HCT116 (cell line): ENCODE measurements at regions not wholly inside any gene's neighbourhood (a gene's known extent, or its start where the extent isn't known, plus 50 kb on each side); places are given as distances from the start of the nearest gene placed in this dataset.

Experiments
- ATAC-seq: fragments of 200-7000 bp; cut with Tn5 transposase; 2 replicates; pipeline ENCODE4 v1.9.1; 2020; ENCODE audit warnings: mild to moderate bottlenecking, moderate library complexity
- BruUV-seq: library from RNA; stranded (reverse); fragments of 400-500 nt; replicated peaks from 2 replicates; lab custom pipeline; 2021; lab: Mats Ljungman, UMichigan
- CTCF ChIA-PET: fragments of 300-600 bp; sonication (Branson Sonifier 250); formaldehyde crosslinking; loops from one replicate; lab custom pipeline; 2021; ENCODE audit warnings: antibody characterized with exemption; lab: Charles Lee
- POLR2A ChIA-PET: fragments of 300-600, 350-600 bp; sonication (Branson Sonifier 250); formaldehyde crosslinking; loops from one replicate; lab custom pipeline; 2021; ENCODE audit warnings: antibody characterized with exemption; lab: Charles Lee
- RAD21 ChIA-PET, 2 experiments: fragments of 300-600 bp; sonication (Branson Sonifier 250); formaldehyde crosslinking; loops; one replicate each; lab custom pipeline; 2023; ENCODE audit warnings: low total read pairs in 2 of 2; ENCODE audit not compliant: uncharacterized antibody in 2 of 2, unreplicated experiment in 2 of 2, low non-redundant PET in 1 of 2; lab: Charles Lee
- DNase-seq: peaks from one replicate; pipeline ENCODE4 v3.0.0-alpha.2; 2010; ENCODE audit warnings: low read depth, low spot score
- H2AFZ ChIP-seq: fragments of 200-600 bp; shearing (Covaris generic), sonication (generic); 2 replicates; pipeline ENCODE4 v1.6.1; 2017; ENCODE audit warnings: low read depth, mixed run types, mixed read lengths, antibody characterized with exemption, low read length; ENCODE audit not compliant: poor library complexity, severe bottlenecking
- H3K27ac ChIP-seq: 2 replicates; pipeline ENCODE4 v1.5.1; 2012; ENCODE audit warnings: low read depth, low read length
- H3K27me3 ChIP-seq: fragments of 200-600 bp; sonication (generic); 2 replicates; pipeline ENCODE4 v1.6.1; 2016; ENCODE audit warnings: mixed run types, low read length, mixed read lengths; ENCODE audit not compliant: insufficient read depth
- H3K36me3 ChIP-seq, 2 experiments: fragments of 200-500 bp in 1 of 2; fragments of 200-600 bp in 1 of 2; sonication (Bioruptor generic) in 1 of 2; sonication (generic) in 1 of 2; 2 replicates each; pipeline versions ENCODE4 v1.5.1 to v1.6.1; 2014 to 2016; ENCODE audit warnings: low read length in 2 of 2, inconsistent platforms in 1 of 2, mixed read lengths in 1 of 2, mixed run types in 1 of 2; ENCODE audit not compliant: insufficient read depth in 2 of 2, control insufficient read depth in 1 of 2
- H3K4me1 ChIP-seq, 2 experiments: fragments of 200-600 bp in 1 of 2; sonication (generic) in 1 of 2; 2 replicates each; pipeline versions ENCODE4 v1.5.1 to v1.6.1; 2012 to 2017; ENCODE audit warnings: low read length in 2 of 2, inconsistent platforms in 1 of 2, mild to moderate bottlenecking in 1 of 2, mixed read lengths in 1 of 2, mixed run types in 1 of 2, moderate library complexity in 1 of 2; ENCODE audit not compliant: insufficient read depth in 2 of 2, control insufficient read depth in 1 of 2
- H3K4me2 ChIP-seq: fragments of 200-600 bp; sonication (generic); 2 replicates; pipeline ENCODE4 v1.6.1; 2017; ENCODE audit warnings: mixed run types, low read length, mixed read lengths
- H3K4me3 ChIP-seq, 2 experiments: fragments of 200-600 bp in 1 of 2; sonication (generic) in 1 of 2; replicated peaks in 1 of 2; 2 replicates each; pipeline ENCODE4 v1.5.1; 2011 to 2016; ENCODE audit warnings: low read length in 2 of 2, control low read depth in 1 of 2, low read depth in 1 of 2, mild to moderate bottlenecking in 1 of 2, mixed read lengths in 1 of 2, mixed run types in 1 of 2
- H3K79me2 ChIP-seq: fragments of 200-600 bp; sonication (generic); 2 replicates; pipeline ENCODE4 v1.6.1; 2017; ENCODE audit warnings: mild to moderate bottlenecking, mixed run types, low read length, moderate library complexity, mixed read lengths; ENCODE audit not compliant: insufficient read depth
- H3K9ac ChIP-seq: fragments of 200-600 bp; sonication (generic); 2 replicates; pipeline ENCODE4 v1.6.1; 2016; ENCODE audit warnings: low read length, mixed read lengths
- H3K9me2 ChIP-seq: fragments of 200-600 bp; sonication (generic), shearing (Covaris generic); 2 replicates; pipeline ENCODE4 v1.6.1; 2017; ENCODE audit warnings: mixed run types, mild to moderate bottlenecking, moderate library complexity; ENCODE audit not compliant: insufficient read depth
- H3K9me3 ChIP-seq, 2 experiments: fragments of 200-500 bp in 1 of 2; fragments of 200-600 bp in 1 of 2; sonication (Bioruptor generic) in 1 of 2; sonication (generic) in 1 of 2; 2 replicates each; pipeline ENCODE4 v1.6.1; 2014 to 2017; ENCODE audit warnings: low read length in 2 of 2, mixed read lengths in 2 of 2, inconsistent platforms in 1 of 2, low read depth in 1 of 2, mild to moderate bottlenecking in 1 of 2, mixed run types in 1 of 2, moderate library complexity in 1 of 2; ENCODE audit not compliant: control insufficient read depth in 1 of 2, insufficient read depth in 1 of 2
- H4K20me1 ChIP-seq: fragments of 200-600 bp; sonication (generic), shearing (Covaris generic); 2 replicates; pipeline ENCODE4 v1.6.1; 2017; ENCODE audit warnings: mixed run types, mild to moderate bottlenecking, moderate library complexity; ENCODE audit not compliant: insufficient read depth
- ATF3 ChIP-seq: IDR thresholded peaks from 2 replicates; pipeline ENCODE4 v1.6.1; 2012
- CBX3 ChIP-seq: IDR thresholded peaks from 2 replicates; pipeline ENCODE4 v1.6.1; 2012; ENCODE audit warnings: low read depth
- ELF1 ChIP-seq: IDR thresholded peaks from 2 replicates; pipeline ENCODE4 v1.6.1; 2012; ENCODE audit warnings: low read depth, borderline replicate concordance
- EZH2phosphoT487 ChIP-seq: fragments of 200-600 bp; IDR thresholded peaks from 2 replicates; pipeline ENCODE4 v1.6.1; 2018; ENCODE audit warnings: antibody characterized with exemption, borderline replicate concordance
- SIN3A ChIP-seq: IDR thresholded peaks from 2 replicates; pipeline ENCODE4 v1.6.1; 2012; ENCODE audit warnings: low read depth
- intact Hi-C: fragments of 100-400 bp; cut with micrococcal nuclease; formaldehyde crosslinking; loops from 2 replicates; pipeline ENCODE4 v1.10.0; 2022

- BruUV-seq = no TSS peak
- ATAC-seq (no peak), DNase-seq (no peak)
- no peaks in the 10 kb centered on the region for H3K79me2 ChIP-seq
- no peaks in the 10 kb centered on the region for H3K27me3 ChIP-seq
- H3K4me3 ChIP-seq = no peak overlapping the region
- ChIA-PET CTCF (no interaction called here), POLR2A (no interaction called here), RAD21 (no interaction called here)
- TF ChIP-seq ATF3 = no peak
- TF ChIP-seq SIN3A = no peak
- no peak for TF ChIP-seq ELF1
- no peak for TF ChIP-seq CBX3
- H3K27ac ChIP-seq = no peak overlapping the region
- H3K4me2 ChIP-seq = no peak overlapping the region
- H3K9me3 ChIP-seq = no peaks in the 10 kb centered on the region
- no peaks in the 10 kb centered on the region for H3K36me3 ChIP-seq
- intact Hi-C loops = no loop called here
- H3K4me1 ChIP-seq = no peaks in the 10 kb centered on the region
- H3K9ac ChIP-seq = no peak overlapping the region
- no peak overlapping the region for H2AFZ ChIP-seq
- H3K9me2 ChIP-seq = no peaks in the 10 kb centered on the region
- no peaks in the 10 kb centered on the region for H4K20me1 ChIP-seq
These were observed 290.6 kb downstream of the ZEB2 start for GRCh38 chr2:144229296-144229695.

- CTCF ChIA-PET = no interaction called here
- Histone ChIP-seq H3K79me2 (no peaks in the 10 kb centered on the region), H3K9ac (no peak overlapping the region), H3K4me1 (no peaks in the 10 kb centered on the region), H3K27me3 (no peaks in the 10 kb centered on the region), H3K4me3 (no peak overlapping the region), H3K4me2 (no peak overlapping the region), H4K20me1 (no peaks in the 10 kb centered on the region), H3K9me2 (no peaks in the 10 kb centered on the region), H3K9me3 (no peaks in the 10 kb centered on the region), H2AFZ (no peak overlapping the region), H3K36me3 (no peaks in the 10 kb centered on the region), H3K27ac (no peak overlapping the region)
- POLR2A ChIA-PET = no interaction called here
- TF ChIP-seq EZH2phosphoT487 (no peak), ELF1 (peak; percentile 16; the same call in 1 of the 2 replicates)
- BruUV-seq = no TSS peak
- DNase-seq = no peak
- ATAC-seq = no peak
- RAD21 ChIA-PET = no interaction called here
- intact Hi-C loops = no loop called here
These were observed 292.4 kb downstream of the ZEB2 start for GRCh38 chr2:144227427-144228105.
